Lung (tissue), 11 donors: ENCODE measurements at regions not wholly inside any gene's neighbourhood (a gene's known extent, or its start where the extent isn't known, plus 50 kb on each side); places are given as distances from the start of the nearest gene placed in this dataset.
"Not testable (repeated sequence)": the region's sequence is repeated elsewhere in the genome, so short reads cannot be mapped to it uniquely, and the experiment has no call there.

Experiments
- ATAC-seq: fragments of 200-7000 bp; cut with Tn5 transposase; one replicate; pipeline ENCODE4 v1.9.1; 2020; ENCODE audit warnings: moderate number of reproducible peaks; ENCODE audit not compliant: insufficient read depth, low FRiP score
- DNase-seq, 3 donors: peaks; one replicate each; pipeline ENCODE4 v3.0.0-alpha.2; 2013 to 2017
- H3K27ac ChIP-seq, 2 donors: one replicate each; pipeline ENCODE4 v1.5.1; 2013; ENCODE audit warnings: mild to moderate bottlenecking in 2 of 2, moderate library complexity in 2 of 2, control low read depth in 1 of 2, inconsistent platforms in 1 of 2, low read depth in 1 of 2, low read length in 1 of 2
- H3K27me3 ChIP-seq, 3 donors: one replicate each; pipeline ENCODE4 v1.5.1; 2013; ENCODE audit warnings: low read length in 2 of 3; ENCODE audit not compliant: control insufficient read depth in 3 of 3, insufficient read depth in 3 of 3
- H3K36me3 ChIP-seq, 4 donors: one replicate each; pipeline ENCODE4 v1.5.1; 2013; ENCODE audit warnings: low read length in 4 of 4, mild to moderate bottlenecking in 1 of 4, moderate library complexity in 1 of 4; ENCODE audit not compliant: control insufficient read depth in 4 of 4, insufficient read depth in 4 of 4
- H3K4me1 ChIP-seq, 5 donors: one replicate each; pipeline ENCODE4 v1.5.1; 2013; ENCODE audit warnings: low read length in 5 of 5, mild to moderate bottlenecking in 2 of 5, moderate library complexity in 1 of 5; ENCODE audit not compliant: control insufficient read depth in 5 of 5, insufficient read depth in 5 of 5
- H3K4me3 ChIP-seq: one replicate; pipeline ENCODE4 v1.5.1; 2013; ENCODE audit warnings: mild to moderate bottlenecking, control low read depth, moderate library complexity
- H3K9ac ChIP-seq, 2 donors: one replicate each; pipeline ENCODE4 v1.5.1; 2013; ENCODE audit warnings: low read length in 2 of 2, control low read depth in 1 of 2; ENCODE audit not compliant: insufficient read depth in 1 of 2
- H3K9me3 ChIP-seq, 4 donors: one replicate each; pipeline ENCODE4 v1.5.1; 2013; ENCODE audit warnings: low read length in 3 of 4, mild to moderate bottlenecking in 1 of 4, moderate library complexity in 1 of 4; ENCODE audit not compliant: control insufficient read depth in 4 of 4, insufficient read depth in 3 of 4
- WGBS, 2 donors: extraction: QIAGEN DNeasy Blood & Tissue Kit; methylation state at CpG; one replicate each; pipeline ENCODE4 v1.1.7; 2013; 5-methylcytosine and 5-hydroxymethylcytosine counted together
- TF ChIP-seq, protein P1 (sequence below): IDR thresholded peaks from 2 replicates; pipeline ENCODE4 v1.5.1; 2012; ENCODE audit warnings: mild to moderate bottlenecking; ENCODE audit errors: control extremely low read depth, extremely low read depth
- donor health status: control.
- donor health status: control.
- donor health status: Bipolar disorder and iron deficiency.
- donor health status: healthy.
- donor health status: DM: yes; HTN: yes; CAD: no.

DNA sequence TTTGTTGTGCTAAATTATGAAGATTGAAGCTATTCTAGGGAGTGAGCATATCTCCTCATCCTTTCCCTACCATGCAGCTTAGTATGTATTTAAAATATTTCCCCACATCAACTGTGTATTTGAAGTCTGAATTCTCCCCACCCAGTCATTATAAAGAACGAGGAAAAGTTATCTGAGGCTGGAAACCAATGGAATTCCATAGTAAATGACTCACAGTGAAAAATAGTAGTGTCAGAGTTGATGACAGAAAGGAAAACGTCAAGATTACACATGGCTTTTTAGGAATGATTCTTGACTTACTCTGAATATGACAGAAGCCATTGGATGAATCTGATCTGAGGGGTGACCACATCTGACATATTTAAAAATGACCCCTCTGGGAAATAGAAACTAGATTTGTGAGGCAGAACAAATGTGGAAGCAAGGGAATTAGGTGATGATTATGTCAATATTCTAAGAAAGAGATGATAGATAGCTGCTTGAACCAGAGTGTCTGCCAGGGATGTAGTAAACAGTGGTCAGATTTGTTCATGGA lies 1768.9 kb upstream of the CDH9 start:
- Histone ChIP-seq H3K27ac (no peak overlapping the region), H3K9ac (no peak overlapping the region), H3K4me1 (no peaks in the 10 kb centered on the region), H3K9me3 (peaks cover 0 to 14% (median 1%) of the 10 kb centered on the region in 4 donors), H3K4me3 (no peak overlapping the region), H3K36me3 (no peaks in the 10 kb centered on the region), H3K27me3 (no peaks in the 10 kb centered on the region)
- DNase-seq (no peak), ATAC-seq (no peak)
- 47 to 66% methylated on average over 2 of the region's 2 CpGs for WGBS, 2 donors
- TF ChIP-seq, protein P1, sequence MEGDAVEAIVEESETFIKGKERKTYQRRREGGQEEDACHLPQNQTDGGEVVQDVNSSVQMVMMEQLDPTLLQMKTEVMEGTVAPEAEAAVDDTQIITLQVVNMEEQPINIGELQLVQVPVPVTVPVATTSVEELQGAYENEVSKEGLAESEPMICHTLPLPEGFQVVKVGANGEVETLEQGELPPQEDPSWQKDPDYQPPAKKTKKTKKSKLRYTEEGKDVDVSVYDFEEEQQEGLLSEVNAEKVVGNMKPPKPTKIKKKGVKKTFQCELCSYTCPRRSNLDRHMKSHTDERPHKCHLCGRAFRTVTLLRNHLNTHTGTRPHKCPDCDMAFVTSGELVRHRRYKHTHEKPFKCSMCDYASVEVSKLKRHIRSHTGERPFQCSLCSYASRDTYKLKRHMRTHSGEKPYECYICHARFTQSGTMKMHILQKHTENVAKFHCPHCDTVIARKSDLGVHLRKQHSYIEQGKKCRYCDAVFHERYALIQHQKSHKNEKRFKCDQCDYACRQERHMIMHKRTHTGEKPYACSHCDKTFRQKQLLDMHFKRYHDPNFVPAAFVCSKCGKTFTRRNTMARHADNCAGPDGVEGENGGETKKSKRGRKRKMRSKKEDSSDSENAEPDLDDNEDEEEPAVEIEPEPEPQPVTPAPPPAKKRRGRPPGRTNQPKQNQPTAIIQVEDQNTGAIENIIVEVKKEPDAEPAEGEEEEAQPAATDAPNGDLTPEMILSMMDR = no peak

DNA sequence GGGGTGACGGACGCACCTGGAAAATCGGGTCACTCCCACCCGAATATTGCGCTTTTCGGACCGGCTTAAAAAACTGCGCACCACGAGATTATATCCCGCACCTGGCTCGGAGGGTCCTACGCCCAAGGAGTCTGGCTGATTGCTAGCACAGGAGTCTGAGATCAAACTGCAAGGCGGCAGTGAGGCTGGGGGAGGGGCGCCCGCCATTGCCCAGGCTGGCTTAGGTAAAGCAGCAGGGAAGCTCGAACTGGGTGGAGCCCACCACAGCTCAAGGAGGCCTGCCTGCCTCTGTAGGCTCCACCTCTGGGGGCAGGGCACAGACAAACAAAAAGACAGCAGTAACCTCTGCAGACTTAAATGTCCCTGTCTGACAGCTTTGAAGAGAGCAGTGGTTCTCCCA lies 1760.6 kb upstream of the CDH9 start:
- not testable (repeated sequence) for H3K4me3 ChIP-seq, H3K27ac ChIP-seq, H3K36me3 ChIP-seq, H3K27me3 ChIP-seq, ATAC-seq, H3K9ac ChIP-seq, DNase-seq, H3K9me3 ChIP-seq, H3K4me1 ChIP-seq
- WGBS, 2 donors = 95 to 97% methylated on average over 14 to 16 of the region's 16 CpGs

DNA sequence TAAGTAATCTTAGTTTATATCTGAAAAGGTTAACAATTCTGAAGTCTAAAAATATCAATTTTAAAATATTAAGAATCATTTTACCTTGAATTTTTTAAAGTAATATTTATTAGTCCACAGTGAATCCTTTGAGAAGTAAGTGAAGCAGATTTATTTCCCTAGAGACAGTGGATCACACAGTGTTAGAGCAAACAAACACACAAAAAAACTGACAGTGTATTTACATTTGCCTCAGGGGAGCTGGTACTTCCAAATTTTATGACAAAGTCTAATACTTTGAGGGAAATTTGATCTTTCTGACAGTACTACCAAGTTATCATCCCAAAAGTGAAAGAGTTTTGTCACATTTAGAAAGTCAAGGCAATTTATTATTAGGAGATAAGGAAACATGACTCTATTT lies 1750.6 kb upstream of the CDH9 start:
- Histone ChIP-seq H3K9ac (no peak overlapping the region), H3K27me3 (no peaks in the 10 kb centered on the region), H3K4me3 (no peak overlapping the region), H3K4me1 (peaks cover 0 to 2% (median 0%) of the 10 kb centered on the region in 5 donors), H3K36me3 (no peaks in the 10 kb centered on the region), H3K27ac (no peak overlapping the region), H3K9me3 (peaks cover 0 to under 1% (median 0%) of the 10 kb centered on the region in 4 donors)
- TF ChIP-seq, protein P1 = no peak
- ATAC-seq (no peak), DNase-seq (no peak)

DNA sequence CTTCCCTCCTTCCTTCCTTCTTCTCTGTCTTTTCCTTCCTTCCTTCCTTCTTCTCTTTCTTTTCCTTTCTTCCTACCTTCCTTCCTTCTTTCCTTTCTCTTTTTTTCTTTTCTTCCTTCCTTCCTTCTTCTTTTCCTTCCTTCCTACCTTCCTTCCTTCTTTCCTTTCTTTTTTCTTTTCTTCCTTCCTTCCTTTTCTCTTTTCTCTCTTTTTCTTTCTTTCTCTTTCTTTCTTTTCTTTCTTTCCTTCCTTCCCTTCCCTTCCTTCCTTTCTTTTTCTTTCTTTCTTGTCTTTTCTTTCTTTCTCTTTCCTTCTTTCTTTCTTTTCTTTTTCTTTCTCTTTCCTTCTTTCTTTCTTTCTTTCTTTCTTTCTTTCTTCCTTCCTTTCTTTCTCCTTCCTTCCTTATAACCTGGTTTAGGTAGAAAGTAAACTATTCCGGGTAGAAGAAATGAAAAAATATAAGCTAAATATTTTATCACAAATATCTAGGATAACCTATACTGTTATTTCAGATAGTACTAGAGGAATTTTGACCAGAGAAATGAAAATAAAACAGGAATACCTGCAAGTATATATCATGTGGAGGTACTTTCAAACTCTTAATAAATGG lies 1741.8 kb upstream of the CDH9 start:
- DNase-seq (no peak), ATAC-seq (no peak)
- WGBS, 2 donors = 96% methylated on average over 1 of the region's 1 CpG
- TF ChIP-seq, protein P1 = no peak
- Histone ChIP-seq H3K27ac (no peak overlapping the region), H3K4me3 (no peak overlapping the region), H3K36me3 (no peaks in the 10 kb centered on the region), H3K27me3 (no peaks in the 10 kb centered on the region), H3K4me1 (no peaks in the 10 kb centered on the region), H3K9ac (no peak overlapping the region), H3K9me3 (peaks cover 0 to 2% (median 0%) of the 10 kb centered on the region in 4 donors)
